ENCODE measurements at regions not wholly inside any gene's neighbourhood (a gene's known extent, or its start where the extent isn't known, plus 50 kb on each side); places are given as distances from the start of the nearest gene placed in this dataset.
"Not testable (repeated sequence)": the region's sequence is repeated elsewhere in the genome, so short reads cannot be mapped to it uniquely, and the experiment has no call there.

- not testable (repeated sequence) for DNase-seq
Measured at GRCh38 chr1:83455753-83456152, 543.2 kb downstream of the TTLL7 start.

- not testable (repeated sequence) for DNase-seq
Measured at GRCh38 chr1:83445873-83446272, 553.1 kb downstream of the TTLL7 start.

- not testable (repeated sequence) for DNase-seq
Measured at GRCh38 chr1:83442412-83442811, 556.5 kb downstream of the TTLL7 start.

GRCh38 chr1:83440586-83440985 is 558.3 kb downstream of the TTLL7 start:
- not testable (repeated sequence) for DNase-seq

- not testable (repeated sequence) for DNase-seq
Measured at GRCh38 chr1:83440021-83440420, 558.9 kb downstream of the TTLL7 start.

- not testable (repeated sequence) for DNase-seq
Measured at GRCh38 chr1:83438316-83438715, 560.6 kb downstream of the TTLL7 start.

GRCh38 chr1:83435336-83435735 is 563.6 kb downstream of the TTLL7 start:
- not testable (repeated sequence) for DNase-seq

- not testable (repeated sequence) for DNase-seq
Measured at GRCh38 chr1:83427566-83427965, 571.4 kb downstream of the TTLL7 start.

GRCh38 chr1:83423382-83423781 is 575.5 kb downstream of the TTLL7 start:
- not testable (repeated sequence) for DNase-seq

- DNase-seq = no peak
Measured at GRCh38 chr1:83418558-83418957, 580.4 kb downstream of the TTLL7 start.

- not testable (repeated sequence) for DNase-seq
Measured at GRCh38 chr1:83413839-83414107, 585.2 kb downstream of the TTLL7 start.

GRCh38 chr1:83410746-83411413 is 588.1 kb downstream of the TTLL7 start:
- DNase-seq = not testable (repeated sequence)

GRCh38 chr1:83406693-83407371 is 592.1 kb downstream of the TTLL7 start:
- not testable (repeated sequence) for DNase-seq

GRCh38 chr1:83405789-83406188 is 593.1 kb downstream of the TTLL7 start:
- not testable (repeated sequence) for DNase-seq

GRCh38 chr1:83403500-83403899 is 595.4 kb downstream of the TTLL7 start:
- DNase-seq = not testable (repeated sequence)

GRCh38 chr1:83401146-83401545 is 597.8 kb downstream of the TTLL7 start:
- not testable (repeated sequence) for DNase-seq

- not testable (repeated sequence) for DNase-seq
Measured at GRCh38 chr1:83400173-83400572, 598.8 kb downstream of the TTLL7 start.

- DNase-seq = not testable (repeated sequence)
Measured at GRCh38 chr1:83398125-83398524, 600.8 kb downstream of the TTLL7 start.

GRCh38 chr1:83395130-83395529 is 603.8 kb downstream of the TTLL7 start:
- not testable (repeated sequence) for DNase-seq

- DNase-seq = not testable (repeated sequence)
Measured at GRCh38 chr1:83386946-83387345, 612.0 kb downstream of the TTLL7 start.

GRCh38 chr1:83383107-83383506 is 615.8 kb downstream of the TTLL7 start:
- not testable (repeated sequence) for DNase-seq

GRCh38 chr1:83373018-83373417 is 625.9 kb downstream of the TTLL7 start:
- not testable (repeated sequence) for DNase-seq

GRCh38 chr1:83369853-83370252 is 629.1 kb downstream of the TTLL7 start:
- DNase-seq = not testable (repeated sequence)

- not testable (repeated sequence) for DNase-seq
Measured at GRCh38 chr1:83365320-83365719, 633.6 kb downstream of the TTLL7 start.

All from suppressor macrophage treated with lipopolysaccharide for 1 hour (primary cell).